OCI-LY7 (cell line): ENCODE measurements at regions not wholly inside any gene's neighbourhood (a gene's known extent, or its start where the extent isn't known, plus 50 kb on each side); places are given as distances from the start of the nearest gene placed in this dataset.

Experiments
- CTCF ChIP-seq: fragments of 200-600 bp; sonication (generic); conservative IDR thresholded peaks from 2 replicates; pipeline ENCODE4 v1.5.1; 2014; ENCODE audit warnings: mild to moderate bottlenecking, antibody characterized with exemption, low read length, moderate library complexity, mixed read lengths
- EZH2phosphoT487 ChIP-seq: fragments of 200-600 bp; sonication (generic); IDR thresholded peaks from 2 replicates; pipeline ENCODE4 v1.6.1; 2018; ENCODE audit warnings: low read depth, borderline replicate concordance, mild to moderate bottlenecking, mixed run types, antibody characterized with exemption, low read length, moderate library complexity, mixed read lengths

GRCh38 chr3:72341920-72342319, 506.3 kb downstream of the SHQ1 start:
- TF ChIP-seq CTCF (no peak), EZH2phosphoT487 (no peak)
